Omental fat pad (tissue), 3 donors: ENCODE measurements at regions not wholly inside any gene's neighbourhood (a gene's known extent, or its start where the extent isn't known, plus 50 kb on each side); places are given as distances from the start of the nearest gene placed in this dataset.

ENCODE experiments used
- ATAC-seq: fragments of 150-250 bp; one replicate; pipeline ENCODE4 v1.9.1; 2016; ENCODE audit warnings: mild to moderate bottlenecking, moderate library complexity; ENCODE audit not compliant: low FRiP score
- DNase-seq: peaks from one replicate; pipeline ENCODE4 v3.0.0-alpha.2; 2019; ENCODE audit warnings: low spot score
- TF ChIP-seq, protein P1 (sequence below), 3 donors: fragments of 450-650 bp; IDR thresholded peaks; one replicate each; pipeline ENCODE4 v1.5.1; 2016 to 2017; ENCODE audit warnings: antibody characterized with exemption in 3 of 3, mild to moderate bottlenecking in 3 of 3, moderate library complexity in 2 of 3

GRCh38 chr16:61382435-61382834, 653.8 kb downstream of the CDH8 start:
- TF ChIP-seq, protein P1, sequence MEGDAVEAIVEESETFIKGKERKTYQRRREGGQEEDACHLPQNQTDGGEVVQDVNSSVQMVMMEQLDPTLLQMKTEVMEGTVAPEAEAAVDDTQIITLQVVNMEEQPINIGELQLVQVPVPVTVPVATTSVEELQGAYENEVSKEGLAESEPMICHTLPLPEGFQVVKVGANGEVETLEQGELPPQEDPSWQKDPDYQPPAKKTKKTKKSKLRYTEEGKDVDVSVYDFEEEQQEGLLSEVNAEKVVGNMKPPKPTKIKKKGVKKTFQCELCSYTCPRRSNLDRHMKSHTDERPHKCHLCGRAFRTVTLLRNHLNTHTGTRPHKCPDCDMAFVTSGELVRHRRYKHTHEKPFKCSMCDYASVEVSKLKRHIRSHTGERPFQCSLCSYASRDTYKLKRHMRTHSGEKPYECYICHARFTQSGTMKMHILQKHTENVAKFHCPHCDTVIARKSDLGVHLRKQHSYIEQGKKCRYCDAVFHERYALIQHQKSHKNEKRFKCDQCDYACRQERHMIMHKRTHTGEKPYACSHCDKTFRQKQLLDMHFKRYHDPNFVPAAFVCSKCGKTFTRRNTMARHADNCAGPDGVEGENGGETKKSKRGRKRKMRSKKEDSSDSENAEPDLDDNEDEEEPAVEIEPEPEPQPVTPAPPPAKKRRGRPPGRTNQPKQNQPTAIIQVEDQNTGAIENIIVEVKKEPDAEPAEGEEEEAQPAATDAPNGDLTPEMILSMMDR (IDR thresholded peaks at IDR 0.05), result no peak
- DNase-seq (no peak), ATAC-seq (no peak)

GRCh38 chr16:61379311-61379710, 656.9 kb downstream of the CDH8 start:
- ATAC-seq (no peak), DNase-seq (no peak)
- TF ChIP-seq, protein P1 (IDR thresholded peaks at IDR 0.05), result no peak

- TF ChIP-seq, protein P1 (IDR thresholded peaks at IDR 0.05), result no peak
- DNase-seq (no peak), ATAC-seq (no peak)
Measured at GRCh38 chr16:61374071-61374470, 662.2 kb downstream of the CDH8 start.

GRCh38 chr16:61371881-61372280, 664.4 kb downstream of the CDH8 start:
- ATAC-seq, result no peak
- TF ChIP-seq, protein P1 (IDR thresholded peaks at IDR 0.05), result no peak
- DNase-seq, result no peak

DNA sequence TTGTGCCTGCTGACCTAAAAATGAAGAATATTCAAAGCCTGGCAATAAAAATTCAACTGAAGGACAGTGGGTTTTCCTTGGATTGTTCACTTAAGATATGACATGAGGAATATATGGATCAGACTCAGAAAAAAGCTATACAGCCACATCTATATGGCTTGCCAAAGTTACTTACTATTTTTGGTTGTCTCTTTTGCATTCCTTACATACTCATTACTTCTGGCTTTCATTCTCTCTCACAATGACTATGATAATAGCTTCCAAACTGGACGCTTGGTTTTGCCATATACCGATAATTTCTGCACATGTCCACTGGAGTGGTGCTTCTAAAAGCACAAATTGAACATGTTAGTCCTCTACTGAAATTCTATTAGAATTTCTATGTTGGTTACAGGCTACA, 664.9 kb downstream of the CDH8 start:
- DNase-seq, result no peak
- no peak for ATAC-seq
- TF ChIP-seq, protein P1 (IDR thresholded peaks at IDR 0.05), result no peak

DNA sequence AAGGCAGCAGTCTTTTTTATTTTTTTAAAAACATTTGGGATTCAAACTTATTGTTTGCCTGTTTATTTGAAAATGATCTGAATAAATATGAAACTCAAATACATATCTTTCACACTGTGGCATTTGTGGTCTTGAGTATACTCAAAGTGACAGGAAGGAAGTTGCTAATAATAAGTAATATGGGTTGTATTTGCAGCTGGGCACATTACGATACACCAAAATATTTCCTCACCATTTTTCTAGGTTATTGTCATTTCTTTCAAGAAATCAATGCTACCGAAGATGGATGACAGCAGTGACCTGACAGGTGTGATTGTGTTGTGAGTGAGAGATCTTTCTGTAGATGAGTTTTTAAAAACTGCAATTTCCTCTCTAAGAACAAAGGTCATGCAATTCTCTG, 665.7 kb downstream of the CDH8 start:
- ATAC-seq (no peak), DNase-seq (no peak)
- TF ChIP-seq, protein P1 (IDR thresholded peaks at IDR 0.05), result no peak

DNA sequence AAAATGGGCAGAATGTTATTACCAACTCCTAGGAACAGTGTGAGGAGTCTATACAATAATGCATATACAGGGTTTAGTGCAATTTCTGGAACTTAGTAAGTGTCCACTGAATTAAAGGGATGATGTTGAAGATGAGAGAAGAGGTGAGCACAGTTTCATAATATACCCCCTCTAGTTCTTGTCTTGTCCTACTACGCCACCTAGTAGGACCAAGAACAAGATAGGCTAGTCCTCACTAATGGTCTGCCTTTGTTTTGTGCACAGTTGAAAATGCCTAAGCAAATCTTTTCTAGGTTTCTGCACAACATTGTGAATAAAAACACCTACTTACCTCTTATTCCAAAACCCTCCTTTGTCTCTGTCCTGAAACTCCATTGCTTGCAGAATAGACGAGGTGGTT, 670.2 kb downstream of the CDH8 start:
- TF ChIP-seq, protein P1 (IDR thresholded peaks at IDR 0.05), result no peak
- DNase-seq (no peak), ATAC-seq (no peak)
